Activated T-helper 9 cell treated with anti-CD3 and anti-CD28 coated beads, Interleukin-2, amount 50 U/mL, for 16 hours (primary cell): ENCODE measurements at regions not wholly inside any gene's neighbourhood (a gene's known extent, or its start where the extent isn't known, plus 50 kb on each side); places are given as distances from the start of the nearest gene placed in this dataset.
"Not testable (repeated sequence)": the region's sequence is repeated elsewhere in the genome, so short reads cannot be mapped to it uniquely, and the experiment has no call there.

Source experiments
- DNase-seq: peaks from one replicate; pipeline ENCODE4 v3.0.0-alpha.2; 2020; ENCODE audit warnings: low read depth

- DNase-seq: not testable (repeated sequence)
These were observed 58.8 kb upstream of the ANKRD30BL start for GRCh38 chr2:132220589-132220988.

GRCh38 chr2:132221886-132222285 is 60.1 kb upstream of the ANKRD30BL start:
- not testable (repeated sequence) for DNase-seq

DNA sequence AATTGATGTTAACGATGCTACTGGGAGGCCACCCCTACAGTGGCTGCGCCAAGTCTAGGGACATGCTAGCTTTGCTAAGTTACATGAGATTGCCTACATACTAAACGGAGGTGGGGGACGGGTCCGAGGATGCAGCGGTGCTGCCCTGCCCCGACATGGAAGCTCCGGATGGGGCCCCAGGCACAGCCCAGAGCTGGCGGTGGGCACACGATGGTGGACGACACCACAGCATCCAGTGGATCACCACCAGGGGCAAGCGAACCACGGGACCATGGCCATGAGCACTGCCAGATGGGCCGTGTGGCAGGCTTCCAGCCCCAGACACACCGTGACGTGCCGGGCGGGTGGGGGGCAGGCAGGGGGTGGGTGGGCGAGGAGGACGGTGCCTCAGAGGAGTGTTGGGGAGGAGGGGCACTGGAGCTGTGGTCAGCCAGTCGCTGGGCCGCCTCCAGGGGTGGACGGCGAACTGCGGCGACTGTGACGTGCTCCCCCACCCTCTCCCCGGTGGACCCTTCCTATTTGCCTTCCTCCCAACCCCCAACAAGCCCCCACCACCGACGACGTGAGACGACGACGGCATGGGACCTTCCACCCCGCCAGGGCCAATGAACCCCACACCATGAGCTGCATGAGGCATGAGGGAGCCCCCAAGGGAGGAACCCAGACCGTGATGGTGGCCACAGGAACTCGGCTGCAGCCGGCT is 90.6 kb upstream of the ANKRD30BL start:
- no peak for DNase-seq

DNA sequence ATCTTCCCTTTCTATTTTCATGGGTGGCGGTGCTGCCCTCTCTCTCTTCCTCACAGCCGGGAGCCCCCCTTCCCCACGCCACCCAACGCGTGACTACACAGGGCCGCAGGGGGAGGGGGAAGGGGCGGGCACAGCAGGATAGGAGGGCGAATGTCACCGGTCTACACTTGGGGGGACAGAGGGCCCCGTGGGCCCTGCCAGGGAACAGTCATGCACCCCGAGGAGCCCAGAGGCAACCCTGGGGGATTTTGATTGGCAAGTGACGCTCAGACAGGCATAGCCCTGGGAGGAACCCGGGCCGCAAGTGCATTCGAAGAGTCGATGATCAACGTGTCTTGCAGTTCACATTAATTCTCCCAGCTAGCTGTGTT is 91.1 kb upstream of the ANKRD30BL start:
- no peak for DNase-seq

DNA sequence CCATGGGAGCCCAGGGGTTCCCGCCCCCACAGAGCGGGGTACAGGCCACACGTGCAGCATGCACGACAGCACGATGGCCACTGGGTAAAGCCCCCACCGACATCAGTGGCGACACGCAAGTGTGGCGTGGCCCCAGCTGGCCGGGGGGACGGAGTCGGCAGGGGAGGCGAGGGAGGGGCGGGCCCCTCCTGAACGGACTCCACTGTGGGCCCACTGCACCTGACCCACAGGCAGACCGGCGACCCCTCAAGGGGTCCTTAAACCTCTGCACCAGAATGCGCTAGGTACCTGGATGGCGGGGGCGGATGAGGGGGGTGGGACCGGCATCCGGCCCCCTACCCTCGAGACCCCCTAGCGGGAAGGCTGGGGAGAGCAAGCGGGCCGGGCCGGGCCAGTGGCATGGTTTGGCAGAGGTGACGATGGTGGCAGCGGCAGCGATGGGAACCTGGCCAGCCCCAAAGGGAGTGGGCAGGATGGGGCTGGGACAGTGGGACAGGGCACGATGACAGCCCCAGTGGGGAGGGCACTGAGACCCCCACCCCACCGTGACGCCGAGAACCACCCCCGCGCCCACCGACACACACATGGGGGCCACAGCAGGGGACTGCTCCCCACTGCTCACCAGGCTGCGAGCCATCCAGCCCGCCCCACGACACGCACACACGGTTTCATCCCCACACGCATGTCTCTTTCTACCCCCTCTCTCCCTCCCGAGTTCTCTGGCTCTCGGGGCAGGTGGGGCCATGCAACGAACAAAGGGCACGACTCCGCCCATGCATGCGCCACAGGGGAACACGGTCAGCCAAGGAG is 91.9 kb upstream of the ANKRD30BL start:
- no peak for DNase-seq

DNA sequence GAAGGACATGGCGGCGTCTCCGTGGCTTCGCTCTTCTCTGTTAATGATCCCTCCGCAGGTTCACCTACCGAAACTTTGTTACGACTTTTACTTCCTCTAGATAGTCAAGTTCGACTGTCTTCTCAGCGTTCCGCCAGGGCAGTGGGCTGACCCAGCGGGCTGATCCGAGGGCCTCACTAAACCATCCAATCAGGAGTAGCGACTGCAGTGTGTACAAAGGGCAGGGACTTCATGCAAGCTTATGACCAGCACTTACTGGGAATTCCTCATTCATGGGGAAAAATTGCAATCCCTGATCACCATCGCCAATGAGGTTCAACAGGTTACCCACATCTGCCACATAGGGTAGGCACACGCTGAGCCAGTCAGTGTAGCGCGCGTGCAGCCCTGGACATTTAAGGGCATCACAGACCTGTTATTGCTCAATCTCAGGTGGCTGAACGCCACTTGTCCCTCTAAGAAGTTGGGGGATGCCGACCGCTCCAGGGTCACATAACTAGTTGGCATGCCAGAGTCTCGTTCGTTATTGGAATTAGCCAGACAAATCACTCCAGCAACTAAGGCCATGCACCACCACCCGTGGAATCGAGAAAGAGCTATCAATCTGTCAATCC is 92.7 kb upstream of the ANKRD30BL start:
- not testable (repeated sequence) for DNase-seq

DNA sequence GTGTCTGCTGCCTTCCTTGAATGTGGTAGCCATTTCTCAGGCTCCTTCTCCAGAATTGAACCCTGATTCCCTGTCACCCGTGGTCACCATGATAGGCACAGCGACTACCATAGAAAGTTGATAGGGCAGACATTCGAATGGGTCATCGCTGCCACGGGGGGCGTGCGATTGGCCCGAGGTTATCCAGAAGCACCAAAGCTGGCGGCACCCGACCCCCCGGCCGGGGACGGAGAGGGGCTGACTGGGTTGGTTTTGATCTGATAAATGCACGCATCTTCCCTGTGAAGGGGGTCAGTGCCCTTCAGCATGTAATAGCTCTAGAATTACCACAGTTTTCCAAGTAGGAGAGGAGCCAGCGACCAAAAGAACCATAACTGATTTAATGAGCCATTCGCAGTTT is 94.0 kb upstream of the ANKRD30BL start:
- no peak for DNase-seq

- DNase-seq: no peak
These were observed 94.6 kb upstream of the ANKRD30BL start for GRCh38 chr2:132256251-132256902.

GRCh38 chr2:132256903-132257300 is 95.2 kb upstream of the ANKRD30BL start:
- DNase-seq: not testable (repeated sequence)

GRCh38 chr2:132257301-132258171 is 95.8 kb upstream of the ANKRD30BL start:
- DNase-seq: not testable (repeated sequence)

DNA sequence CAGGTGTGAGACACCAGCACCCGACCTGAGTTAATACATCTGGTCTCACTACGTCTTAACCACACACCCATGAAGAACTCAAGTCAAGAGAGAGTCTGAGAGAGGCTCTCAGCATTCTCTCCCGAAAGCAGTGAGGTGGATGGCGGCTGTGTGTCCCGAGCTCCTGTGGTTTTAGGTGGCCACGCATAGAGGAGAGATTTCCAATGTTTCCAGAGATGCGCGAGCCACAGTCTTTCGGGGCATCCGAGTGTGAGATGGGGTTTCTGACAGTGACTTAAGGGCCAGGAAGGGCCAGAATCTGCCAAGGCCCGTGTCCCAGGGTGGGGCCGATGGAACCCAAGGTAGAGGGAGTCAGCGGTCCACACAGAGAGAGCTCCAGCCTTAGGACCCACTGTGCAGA is 97.5 kb upstream of the ANKRD30BL start:
- not testable (repeated sequence) for DNase-seq

GRCh38 chr2:132265595-132265994 is 103.8 kb upstream of the ANKRD30BL start:
- not testable (repeated sequence) for DNase-seq

DNA sequence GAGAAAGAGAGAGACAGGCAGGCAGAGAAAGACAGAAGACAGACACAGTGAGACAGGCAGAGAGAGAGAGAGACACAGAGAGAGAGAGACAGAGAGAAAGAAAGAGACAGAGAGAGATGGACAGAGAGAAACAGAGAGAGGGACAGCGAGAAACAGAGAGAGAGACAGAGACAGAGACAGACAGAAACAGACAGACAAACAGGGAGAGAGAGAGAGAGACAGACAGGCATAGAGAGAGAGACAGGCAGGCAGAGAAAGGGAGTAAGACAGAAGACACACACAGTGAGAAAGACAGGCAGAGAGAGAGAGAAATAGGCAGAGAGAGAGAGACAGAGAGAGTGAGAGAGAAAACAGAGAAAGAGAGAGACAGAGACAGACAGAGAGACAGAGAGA is 105.3 kb upstream of the ANKRD30BL start:
- no peak for DNase-seq

- DNase-seq: not testable (repeated sequence)
These were observed 105.9 kb upstream of the ANKRD30BL start for GRCh38 chr2:132267498-132268283.

DNA sequence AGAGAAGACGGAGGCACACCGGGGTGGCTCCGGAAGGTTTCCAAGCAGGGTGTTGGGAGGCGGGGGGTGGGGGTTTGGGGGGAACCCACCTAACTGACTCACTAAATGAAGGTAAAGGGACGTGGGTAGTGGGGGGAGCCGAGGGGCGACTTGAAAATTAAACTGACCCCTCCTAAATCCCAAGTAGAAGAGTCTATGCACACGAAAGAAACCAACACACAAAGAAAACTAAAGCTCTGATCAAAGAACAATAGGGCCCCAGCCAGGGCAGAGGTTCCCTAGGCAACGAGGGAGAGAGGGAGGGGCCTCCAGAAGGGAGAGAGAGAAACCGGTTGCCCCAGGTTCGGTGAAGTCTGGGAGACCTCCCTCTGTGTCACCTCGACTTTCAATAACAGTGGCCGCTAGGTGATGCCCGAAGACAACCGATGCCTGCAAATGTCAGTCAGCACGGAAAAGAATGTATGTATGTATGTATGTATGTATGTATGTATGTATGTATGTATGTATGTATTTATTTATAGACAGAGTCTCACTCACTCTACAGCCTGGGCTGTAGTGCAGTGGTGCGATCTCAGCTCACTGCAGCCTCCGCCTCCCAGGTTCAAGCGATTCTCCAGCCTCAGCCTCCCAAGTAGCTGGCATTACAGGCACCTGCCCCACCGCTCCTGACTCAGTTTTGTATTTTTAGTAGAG is 106.7 kb upstream of the ANKRD30BL start:
- peak; percentile 12 for DNase-seq

- no peak for DNase-seq
These were observed 107.3 kb upstream of the ANKRD30BL start for GRCh38 chr2:132268977-132269523.

DNA sequence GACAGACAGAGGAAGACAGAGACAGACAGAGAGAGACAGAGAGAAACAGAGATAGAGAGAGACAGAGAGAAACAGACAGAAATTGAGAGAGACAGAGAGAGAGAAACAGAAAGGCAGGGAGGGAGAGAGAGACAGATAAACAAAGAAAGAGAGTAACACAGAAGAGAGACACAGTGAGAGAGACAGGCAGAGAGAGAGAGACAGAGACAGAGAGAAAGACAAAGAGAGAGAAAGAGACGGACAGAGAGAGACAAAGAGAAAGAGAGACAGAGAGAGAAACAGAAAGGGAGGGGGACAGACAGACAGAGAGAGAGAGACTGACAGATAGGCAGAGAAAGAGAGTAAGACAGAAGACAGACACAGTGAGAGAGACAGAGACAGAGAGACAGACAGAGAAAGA is 108.5 kb upstream of the ANKRD30BL start:
- no peak for DNase-seq

GRCh38 chr2:132270981-132271546 is 109.3 kb upstream of the ANKRD30BL start:
- DNase-seq: no peak

- not testable (repeated sequence) for DNase-seq
These were observed 110.0 kb upstream of the ANKRD30BL start for GRCh38 chr2:132271794-132272193.
